Epidermal melanocyte (primary cell): ENCODE measurements at regions not wholly inside any gene's neighbourhood (a gene's known extent, or its start where the extent isn't known, plus 50 kb on each side); places are given as distances from the start of the nearest gene placed in this dataset.

Experiments
- DNase-seq: peaks from one replicate; pipeline ENCODE4 v3.0.0; 2011; ENCODE audit warnings: low spot score; ENCODE audit not compliant: insufficient read length

- DNase-seq, result no peak
These were observed 349.1 kb upstream of the PTPRD start for GRCh38 chr9:10961883-10962282.

GRCh38 chr9:10983251-10983650 lies 370.4 kb upstream of the PTPRD start:
- no peak for DNase-seq

- DNase-seq, result no peak
These were observed 386.8 kb upstream of the PTPRD start for GRCh38 chr9:10999646-11000045.

GRCh38 chr9:11001546-11001945 lies 388.7 kb upstream of the PTPRD start:
- no peak for DNase-seq

- no peak for DNase-seq
These were observed 389.9 kb upstream of the PTPRD start for GRCh38 chr9:11002705-11003104.

GRCh38 chr9:11003836-11004235 lies 391.0 kb upstream of the PTPRD start:
- no peak for DNase-seq

GRCh38 chr9:11011696-11012095 lies 398.9 kb upstream of the PTPRD start:
- DNase-seq, result no peak

GRCh38 chr9:11016081-11016480 lies 403.3 kb upstream of the PTPRD start:
- DNase-seq, result no peak

GRCh38 chr9:11023201-11023600 lies 410.4 kb upstream of the PTPRD start:
- DNase-seq, result no peak

- no peak for DNase-seq
These were observed 413.0 kb upstream of the PTPRD start for GRCh38 chr9:11025775-11026174.

- DNase-seq, result no peak
These were observed 425.6 kb upstream of the PTPRD start for GRCh38 chr9:11038366-11038765.

GRCh38 chr9:11039006-11039405 lies 426.2 kb upstream of the PTPRD start:
- no peak for DNase-seq

- no peak for DNase-seq
These were observed 432.8 kb upstream of the PTPRD start for GRCh38 chr9:11045589-11045988.

- no peak for DNase-seq
These were observed 450.5 kb upstream of the PTPRD start for GRCh38 chr9:11063263-11063662.

- no peak for DNase-seq
These were observed 452.1 kb upstream of the PTPRD start for GRCh38 chr9:11064909-11065308.

- DNase-seq, result no peak
These were observed 459.4 kb upstream of the PTPRD start for GRCh38 chr9:11072176-11072575.

GRCh38 chr9:11086561-11086960 lies 473.8 kb upstream of the PTPRD start:
- no peak for DNase-seq

GRCh38 chr9:11088821-11089374 lies 476.1 kb upstream of the PTPRD start:
- DNase-seq, result no peak

- DNase-seq, result no peak
These were observed 480.2 kb upstream of the PTPRD start for GRCh38 chr9:11092974-11093373.

- no peak for DNase-seq
These were observed 484.2 kb upstream of the PTPRD start for GRCh38 chr9:11097020-11097419.

- DNase-seq, result no peak
These were observed 490.7 kb upstream of the PTPRD start for GRCh38 chr9:11103525-11103924.

- peak; percentile 12 for DNase-seq
These were observed 494.4 kb upstream of the PTPRD start for GRCh38 chr9:11107196-11107595.

- no peak for DNase-seq
These were observed 515.4 kb upstream of the PTPRD start for GRCh38 chr9:11128156-11128555.

- DNase-seq, result no peak
These were observed 523.0 kb upstream of the PTPRD start for GRCh38 chr9:11135851-11136250.
